Loucy (cell line): ENCODE measurements at regions not wholly inside any gene's neighbourhood (a gene's known extent, or its start where the extent isn't known, plus 50 kb on each side); places are given as distances from the start of the nearest gene placed in this dataset.

Experiments used
- H2AFZ ChIP-seq: fragments of 200-600 bp; sonication (generic); 2 replicates; pipeline ENCODE4 v1.6.0; 2016; ENCODE audit warnings: antibody characterized with exemption, mild to moderate bottlenecking, low read length, moderate library complexity
- H3F3A ChIP-seq: fragments of 200-600 bp; 2 replicates; pipeline ENCODE4 v1.6.0; 2016; ENCODE audit warnings: antibody characterized with exemption, low read depth, mild to moderate bottlenecking
- H3K27me3 ChIP-seq: fragments of 200-600 bp; sonication (generic); 2 replicates; pipeline ENCODE4 v1.6.1; 2014; ENCODE audit warnings: low read length, mild to moderate bottlenecking; ENCODE audit not compliant: insufficient read depth, poor library complexity, severe bottlenecking
- H3K36me3 ChIP-seq: fragments of 200-600 bp; sonication (generic); 2 replicates; pipeline ENCODE4 v1.6.1; 2016; ENCODE audit warnings: low read length; ENCODE audit not compliant: insufficient read depth
- H3K4me1 ChIP-seq: fragments of 200-600 bp; sonication (generic); 2 replicates; pipeline ENCODE4 v1.5.1; 2014; ENCODE audit warnings: low read length, mild to moderate bottlenecking; ENCODE audit not compliant: insufficient read depth, poor library complexity, severe bottlenecking
- H3K4me2 ChIP-seq: fragments of 200-600 bp; sonication (generic); 2 replicates; pipeline ENCODE4 v1.6.0; 2014; ENCODE audit warnings: antibody characterized with exemption, low read length, low read depth, mild to moderate bottlenecking; ENCODE audit not compliant: poor library complexity, severe bottlenecking
- H3K4me3 ChIP-seq: fragments of 200-600 bp; sonication (generic); 2 replicates; pipeline ENCODE4 v1.5.1; 2014; ENCODE audit warnings: low read length, mild to moderate bottlenecking, mixed read lengths; ENCODE audit not compliant: poor library complexity, severe bottlenecking
- H3K79me2 ChIP-seq: fragments of 200-600 bp; sonication (generic); 2 replicates; pipeline ENCODE4 v1.6.1; 2014; ENCODE audit warnings: low read length; ENCODE audit not compliant: insufficient read depth
- H3K9ac ChIP-seq: fragments of 200-600 bp; sonication (generic); 2 replicates; pipeline ENCODE4 v1.6.0; 2014; ENCODE audit warnings: mild to moderate bottlenecking, low read depth, low read length, moderate library complexity; ENCODE audit not compliant: poor library complexity, severe bottlenecking
- H3K9me2 ChIP-seq: fragments of 200-600 bp; sonication (generic); replicated peaks from 2 replicates; pipeline ENCODE4 v1.6.1; 2016; ENCODE audit warnings: low read depth, low read length, mixed read lengths
- H3K9me3 ChIP-seq: fragments of 200-600 bp; sonication (generic); 2 replicates; pipeline ENCODE4 v1.6.1; 2014; ENCODE audit warnings: mild to moderate bottlenecking, antibody characterized with exemption, low read length, low read depth; ENCODE audit not compliant: insufficient read depth
- H4K20me1 ChIP-seq: fragments of 200-600 bp; sonication (generic); 2 replicates; pipeline ENCODE4 v1.6.0; 2014; ENCODE audit warnings: antibody characterized with exemption, low read length, mild to moderate bottlenecking; ENCODE audit not compliant: insufficient read depth, poor library complexity, severe bottlenecking
- EZH2phosphoT487 ChIP-seq: fragments of 200-600 bp; IDR thresholded peaks from 2 replicates; pipeline ENCODE4 v1.6.1; 2018; ENCODE audit warnings: antibody characterized with exemption, mild to moderate bottlenecking, moderate library complexity, borderline replicate concordance
- TF ChIP-seq, protein P1 (sequence below): fragments of 200-600 bp; sonication (generic); conservative IDR thresholded peaks from 2 replicates; pipeline ENCODE4 v1.5.1; 2014; ENCODE audit warnings: mild to moderate bottlenecking, antibody characterized with exemption, low read length

DNA sequence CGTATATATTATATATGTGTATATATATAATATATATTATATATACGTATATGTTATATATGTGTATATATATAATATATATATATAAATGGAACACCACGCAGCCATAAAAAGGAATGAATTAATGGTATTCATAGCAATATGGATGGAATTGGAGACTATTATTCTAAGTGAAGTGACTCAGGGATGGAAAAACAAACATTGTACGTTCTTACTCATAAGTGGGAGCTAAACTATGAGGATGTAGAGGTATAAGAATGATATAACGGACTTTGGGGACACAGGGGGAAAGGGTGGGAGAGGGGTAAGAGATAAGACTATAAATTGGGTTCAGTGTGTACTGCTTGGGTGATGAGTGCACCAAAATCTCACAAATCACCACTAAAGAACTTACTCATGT, 1388.9 kb downstream of the C4orf33 start:
- Histone ChIP-seq H3K4me1 (no peaks in the 10 kb centered on the region), H2AFZ (no peak overlapping the region), H3K9me3 (no peaks in the 10 kb centered on the region), H3K79me2 (no peaks in the 10 kb centered on the region), H3F3A (no peaks in the 10 kb centered on the region), H3K9ac (no peak overlapping the region), H3K9me2 (no peaks in the 10 kb centered on the region), H3K4me3 (no peak overlapping the region), H4K20me1 (no peaks in the 10 kb centered on the region), H3K27me3 (no peaks in the 10 kb centered on the region), H3K36me3 (no peaks in the 10 kb centered on the region), H3K4me2 (no peak overlapping the region)
- TF ChIP-seq, protein P1, sequence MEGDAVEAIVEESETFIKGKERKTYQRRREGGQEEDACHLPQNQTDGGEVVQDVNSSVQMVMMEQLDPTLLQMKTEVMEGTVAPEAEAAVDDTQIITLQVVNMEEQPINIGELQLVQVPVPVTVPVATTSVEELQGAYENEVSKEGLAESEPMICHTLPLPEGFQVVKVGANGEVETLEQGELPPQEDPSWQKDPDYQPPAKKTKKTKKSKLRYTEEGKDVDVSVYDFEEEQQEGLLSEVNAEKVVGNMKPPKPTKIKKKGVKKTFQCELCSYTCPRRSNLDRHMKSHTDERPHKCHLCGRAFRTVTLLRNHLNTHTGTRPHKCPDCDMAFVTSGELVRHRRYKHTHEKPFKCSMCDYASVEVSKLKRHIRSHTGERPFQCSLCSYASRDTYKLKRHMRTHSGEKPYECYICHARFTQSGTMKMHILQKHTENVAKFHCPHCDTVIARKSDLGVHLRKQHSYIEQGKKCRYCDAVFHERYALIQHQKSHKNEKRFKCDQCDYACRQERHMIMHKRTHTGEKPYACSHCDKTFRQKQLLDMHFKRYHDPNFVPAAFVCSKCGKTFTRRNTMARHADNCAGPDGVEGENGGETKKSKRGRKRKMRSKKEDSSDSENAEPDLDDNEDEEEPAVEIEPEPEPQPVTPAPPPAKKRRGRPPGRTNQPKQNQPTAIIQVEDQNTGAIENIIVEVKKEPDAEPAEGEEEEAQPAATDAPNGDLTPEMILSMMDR, result no peak

DNA sequence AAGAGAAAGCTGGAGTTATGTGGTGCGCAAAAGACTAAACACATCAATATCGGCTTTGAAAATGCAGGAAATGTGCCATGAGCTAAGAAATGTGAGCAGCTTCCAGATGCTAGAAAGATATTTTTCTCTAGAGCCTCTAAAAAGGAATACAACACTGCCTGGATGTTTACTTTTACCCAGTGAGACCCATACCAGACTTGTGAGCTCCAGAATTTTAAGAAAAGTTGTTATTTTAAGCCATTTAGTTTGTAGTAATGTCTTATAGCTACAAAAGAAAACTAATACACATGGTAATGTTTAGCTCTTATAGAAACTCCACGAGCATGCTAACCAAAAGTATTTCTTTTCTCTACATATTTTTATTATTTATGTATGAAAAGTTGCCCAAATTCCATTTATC, 1389.4 kb downstream of the C4orf33 start:
- H3K9me2 ChIP-seq, result no peaks in the 10 kb centered on the region
- H3K4me3 ChIP-seq, result no peak overlapping the region
- H3K27me3 ChIP-seq, result no peaks in the 10 kb centered on the region
- H3K79me2 ChIP-seq, result no peaks in the 10 kb centered on the region
- no peak overlapping the region for H3K9ac ChIP-seq
- H3K4me2 ChIP-seq, result no peak overlapping the region
- H3F3A ChIP-seq, result no peaks in the 10 kb centered on the region
- TF ChIP-seq, protein P1, result no peak
- no peak for TF ChIP-seq EZH2phosphoT487
- no peak overlapping the region for H2AFZ ChIP-seq
- H4K20me1 ChIP-seq, result no peaks in the 10 kb centered on the region
- H3K9me3 ChIP-seq, result no peaks in the 10 kb centered on the region
- H3K36me3 ChIP-seq, result no peaks in the 10 kb centered on the region
- H3K4me1 ChIP-seq, result no peaks in the 10 kb centered on the region

DNA sequence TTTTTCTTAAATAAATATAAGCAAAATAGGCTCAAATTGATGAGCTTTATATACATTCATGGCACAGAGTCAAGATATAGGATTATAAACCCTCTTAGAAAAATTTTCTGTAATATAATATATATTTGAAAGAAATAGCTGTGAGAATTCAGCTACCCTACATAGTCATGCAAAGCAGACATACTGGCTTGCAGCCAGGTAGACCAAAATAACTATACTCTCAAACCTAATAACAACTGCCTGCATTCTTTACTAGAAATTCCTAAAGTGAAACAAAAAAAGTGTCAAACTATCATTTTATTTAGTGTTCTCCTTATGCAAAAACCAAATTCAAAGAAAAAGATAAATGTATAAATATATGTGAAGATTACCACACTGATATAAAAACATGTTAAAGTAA, 1390.2 kb downstream of the C4orf33 start:
- no peak overlapping the region for H3K4me3 ChIP-seq
- H3K4me2 ChIP-seq, result no peak overlapping the region
- no peaks in the 10 kb centered on the region for H3K4me1 ChIP-seq
- no peak overlapping the region for H3K9ac ChIP-seq
- no peaks in the 10 kb centered on the region for H3K27me3 ChIP-seq
- H3K9me3 ChIP-seq, result no peaks in the 10 kb centered on the region
- TF ChIP-seq EZH2phosphoT487, result no peak
- TF ChIP-seq, protein P1, result no peak
- no peaks in the 10 kb centered on the region for H3K9me2 ChIP-seq
- H3K79me2 ChIP-seq, result no peaks in the 10 kb centered on the region
- no peaks in the 10 kb centered on the region for H4K20me1 ChIP-seq
- H3K36me3 ChIP-seq, result no peaks in the 10 kb centered on the region
- H2AFZ ChIP-seq, result no peak overlapping the region
- no peaks in the 10 kb centered on the region for H3F3A ChIP-seq
